K562 (cell line): ENCODE measurements at regions not wholly inside any gene's neighbourhood (a gene's known extent, or its start where the extent isn't known, plus 50 kb on each side); places are given as distances from the start of the nearest gene placed in this dataset.

ENCODE experiments used
- ATAC-seq: fragments of 200-7000 bp; cut with Tn5 transposase; 3 replicates; pipeline ENCODE4 v1.9.1; 2020; ENCODE audit warnings: moderate library complexity
- BruUV-seq: library from RNA; stranded (reverse); fragments of 400-500 nt; replicated peaks from 2 replicates; lab custom pipeline; 2021; lab: Mats Ljungman, UMichigan
- CTCF ChIA-PET: fragments of 300-600 bp; formaldehyde crosslinking; extraction: SDS; loops from one replicate; lab custom pipeline; 2021; ENCODE audit warnings: low intra/inter-chr PET ratio; lab: Yijun Ruan, JAX
- POLR2A ChIA-PET: fragments of 300-600, 350-650 bp; sonication (Branson Sonifier 250); formaldehyde crosslinking; extraction: SDS; loops from one replicate; lab custom pipeline; 2021; ENCODE audit warnings: antibody characterized with exemption, inconsistent platforms; lab: Yijun Ruan, JAX
- DNase-seq, 4 experiments: peaks; one replicate each; pipeline versions ENCODE4 v3.0.0 to v3.0.0-alpha.2; 2011 to 2018; ENCODE audit warnings: low spot score in 3 of 4, mixed read lengths in 3 of 4; ENCODE audit errors: extremely low read depth in 1 of 4
- FAIRE-seq: peaks from 2 replicates; lab custom pipeline; 2011; peaks lifted over from hg19 to GRCh38; lab: Jason Lieb, UNC
- H2AFZ ChIP-seq: 2 replicates; pipeline ENCODE4 v1.6.0; 2011; ENCODE audit warnings: low read depth, low read length, control low read depth, inconsistent platforms
- H3K27ac ChIP-seq: fragments of 200-600 bp; 3 replicates; pipeline ENCODE4 v1.8.0; 2011; ENCODE audit warnings: low read depth, mild to moderate bottlenecking, control low read depth, inconsistent platforms, low read length, moderate library complexity, mixed read lengths; ENCODE audit errors: extremely low read depth
- H3K27me3 ChIP-seq, 2 experiments: fragments of 300-600 bp in 1 of 2; 2 replicates in 1 of 2; 3 replicates in 1 of 2; pipeline versions ENCODE4 v1.6.0 to v1.8.0; 2011; ENCODE audit warnings: inconsistent platforms in 2 of 2, low read length in 2 of 2, mild to moderate bottlenecking in 1 of 2, mixed read lengths in 1 of 2, moderate library complexity in 1 of 2; ENCODE audit not compliant: control insufficient read depth in 2 of 2, insufficient read depth in 2 of 2
- H3K36me3 ChIP-seq: fragments of 300-600 bp; 3 replicates; pipeline ENCODE4 v1.8.0; 2011; ENCODE audit warnings: mild to moderate bottlenecking, low read length, inconsistent platforms; ENCODE audit not compliant: control insufficient read depth, insufficient read depth
- H3K4me1 ChIP-seq, 2 experiments: fragments of 200-600 bp in 1 of 2; replicated peaks in 1 of 2; 2 replicates in 1 of 2; 3 replicates in 1 of 2; pipeline versions ENCODE4 v1.5.1 to v1.8.0; 2011; ENCODE audit warnings: inconsistent platforms in 2 of 2, low read length in 2 of 2, mild to moderate bottlenecking in 1 of 2, mixed read lengths in 1 of 2, moderate library complexity in 1 of 2; ENCODE audit not compliant: control insufficient read depth in 2 of 2, insufficient read depth in 2 of 2
- H3K4me2 ChIP-seq: 2 replicates; pipeline ENCODE4 v1.6.1; 2011; ENCODE audit warnings: low read length, control low read depth, inconsistent platforms, mixed read lengths; ENCODE audit not compliant: insufficient read depth
- H3K4me3 ChIP-seq: fragments of 200-600 bp; sonication (generic), shearing (Covaris generic); 2 replicates; pipeline ENCODE4 v1.5.1; 2016; ENCODE audit warnings: control low read depth, inconsistent platforms
- H3K79me2 ChIP-seq: fragments of 200-600 bp; 3 replicates; pipeline ENCODE4 v1.8.0; 2011; ENCODE audit warnings: low read length, inconsistent platforms; ENCODE audit not compliant: control insufficient read depth, insufficient read depth
- H3K9ac ChIP-seq, 2 experiments: 2 replicates each; pipeline versions ENCODE4 v1.6.0 to v1.6.1; 2011; ENCODE audit warnings: low read depth in 2 of 2, low read length in 2 of 2, control low read depth in 1 of 2, inconsistent platforms in 1 of 2, mild to moderate bottlenecking in 1 of 2, mixed read lengths in 1 of 2; ENCODE audit not compliant: insufficient read depth in 1 of 2
- H3K9me1 ChIP-seq: one replicate; pipeline ENCODE4 v1.6.0; 2011; ENCODE audit warnings: inconsistent platforms, mild to moderate bottlenecking, low read length, moderate library complexity; ENCODE audit not compliant: control insufficient read depth, insufficient read depth
- H3K9me3 ChIP-seq: replicated peaks from 2 replicates; pipeline ENCODE4 v1.5.1; 2011; ENCODE audit warnings: low read depth, low read length, inconsistent platforms; ENCODE audit not compliant: control insufficient read depth, insufficient read depth
- H4K20me1 ChIP-seq: replicated peaks from 2 replicates; pipeline ENCODE4 v1.6.1; 2011; ENCODE audit warnings: low read length, inconsistent platforms, mixed read lengths; ENCODE audit not compliant: control insufficient read depth, insufficient read depth
- ATF4 ChIP-seq: fragments of 450-650 bp; formaldehyde crosslinking; IDR thresholded peaks from 2 replicates; pipeline ENCODE4 v1.4.0; 2022; ENCODE audit warnings: mild to moderate bottlenecking, moderate library complexity
- CBX1 ChIP-seq: sonication (generic); IDR thresholded peaks from 2 replicates; pipeline ENCODE4 v1.6.1; 2016; ENCODE audit warnings: antibody characterized with exemption, low read depth, mild to moderate bottlenecking
- CEBPG ChIP-seq, 3 experiments: fragments of 200-800 bp in 1 of 3; sonication (Bioruptor generic) in 1 of 3; sonication (generic) in 1 of 3; formaldehyde crosslinking in 1 of 3; IDR thresholded peaks in 2 of 3; conservative IDR thresholded peaks in 1 of 3; 2 replicates each; pipeline versions ENCODE4 v1.6.1 to v1.8.0; 2016 to 2022; ENCODE audit warnings: missing compliant biosample characterization in 2 of 3, missing genetic modification characterization in 2 of 3, mild to moderate bottlenecking in 1 of 3, missing genetic modification reagents in 1 of 3
- HOXB6 ChIP-seq: fragments of 250-450 bp; sonication (Bioruptor Pico); IDR thresholded peaks from 2 replicates; pipeline ENCODE4 v1.5.1; 2022; ENCODE audit warnings: mild to moderate bottlenecking, borderline replicate concordance
- L3MBTL2 ChIP-seq: fragments of 450-650 bp; IDR thresholded peaks from 2 replicates; pipeline ENCODE4 v1.6.1; 2016; ENCODE audit warnings: mild to moderate bottlenecking, moderate library complexity
- NR2C2 ChIP-seq, 2 experiments: fragments of 200-800 bp in 1 of 2; sonication (Bioruptor generic) in 1 of 2; sonication (generic) in 1 of 2; formaldehyde crosslinking in 1 of 2; IDR thresholded peaks; 2 replicates each; pipeline versions ENCODE4 v1.6.1 to v1.8.0; 2016 to 2022; ENCODE audit warnings: mild to moderate bottlenecking in 1 of 2, missing compliant biosample characterization in 1 of 2, missing genetic modification characterization in 1 of 2, missing genetic modification reagents in 1 of 2
- TRIM24 ChIP-seq, 2 experiments: fragments of 450-650 bp; IDR thresholded peaks; 2 replicates each; pipeline ENCODE4 v1.6.1; 2016
- ZNF24 ChIP-seq: fragments of 450-650 bp; IDR thresholded peaks from 2 replicates; pipeline ENCODE4 v1.6.1; 2016
- WGBS: fragments of 100-300 bp; shearing (Covaris generic); methylation state at CpG from one replicate; pipeline ENCODE4 v1.1.6; 2016; ENCODE audit warnings: low coverage, mixed read lengths; ENCODE audit not compliant: insufficient coverage; ENCODE audit errors: missing lambda C conversion rate; 5-methylcytosine and 5-hydroxymethylcytosine counted together
- in situ Hi-C: fragments of 300-500 bp; cut with MboI; formaldehyde crosslinking; loops from 4 replicates; pipeline ENCODE4 v1.15.0; 2018; ENCODE audit warnings: inconsistent platforms, mixed read lengths
- intact Hi-C: fragments of 100-400 bp; cut with micrococcal nuclease; formaldehyde crosslinking; loops from 2 replicates; pipeline ENCODE4 v1.14.2; 2022

- ChIA-PET POLR2A (no interaction called here), CTCF (no interaction called here)
- intact Hi-C loops (no loop called here), in situ Hi-C loops (no loop called here)
- no peaks in the 10 kb centered on the region for H3K36me3 ChIP-seq
- no peaks in the 10 kb centered on the region for H3K79me2 ChIP-seq
- H3K4me3 ChIP-seq = no peak overlapping the region
- DNase-seq (no peak), FAIRE-seq (no peak), ATAC-seq (no peak)
- H3K9me1 ChIP-seq = no peaks in the 10 kb centered on the region
- H3K4me2 ChIP-seq = no peak overlapping the region
- H2AFZ ChIP-seq = no peak overlapping the region
- BruUV-seq = no TSS peak
- H3K27me3 ChIP-seq = no peaks in the 10 kb centered on the region
- H3K9me3 ChIP-seq = no peaks in the 10 kb centered on the region
- H4K20me1 ChIP-seq = no peaks in the 10 kb centered on the region
- no peak overlapping the region for H3K27ac ChIP-seq
- no peak overlapping the region for H3K9ac ChIP-seq
- WGBS = 2% methylated on average over 4 of the region's 4 CpGs
- H3K4me1 ChIP-seq = no peaks in the 10 kb centered on the region
- TF ChIP-seq CEBPG (CRISPR knock-in tag; IDR thresholded peaks at IDR 0.05) = no peak
- peak in 1 of 2 experiments; percentile 81; a peak in 2 of 4 replicates for TF ChIP-seq CEBPG (tag; conservative IDR thresholded peaks at IDR 0.05 in 1 of 2, IDR thresholded peaks at IDR 0.05 in 1 of 2)
- peak; percentile 46; the same call in 1 of the 2 replicates for TF ChIP-seq L3MBTL2
- no peak for TF ChIP-seq CBX1
- peak; percentile 31; the same call in 1 of the 2 replicates for TF ChIP-seq ATF4 (CRISPR knock-in tag)
- peak; percentile 31 to 64; a peak in 2 of 4 replicates for TF ChIP-seq TRIM24 (IDR thresholded peaks at IDR 0.05)
- no peak for TF ChIP-seq HOXB6 (CRISPR knock-in tag)
- peak; percentile 53; the same call in 1 of the 2 replicates for TF ChIP-seq ZNF24
- TF ChIP-seq NR2C2 (CRISPR knock-in tag; IDR thresholded peaks at IDR 0.05) = no peak
- peak; percentile 33; the same call in 1 of the 2 replicates for TF ChIP-seq NR2C2 (tag; IDR thresholded peaks at IDR 0.05)
Measured at GRCh38 chrX:74371425-74372222, 49.7 kb upstream of the SLC16A2 start.
